ENCODE measurements at regions not wholly inside any gene's neighbourhood (a gene's known extent, or its start where the extent isn't known, plus 50 kb on each side); places are given as distances from the start of the nearest gene placed in this dataset.

- DNase-seq (ENCODE audit: low spot score), result no peak
Measured at GRCh38 chr7:57370066-57370738, 79.8 kb upstream of the ZNF716 start.

- no peak for DNase-seq (ENCODE audit: low spot score)
Measured at GRCh38 chr7:57370739-57371098, 79.3 kb upstream of the ZNF716 start.

GRCh38 chr7:57375783-57376182 is 74.2 kb upstream of the ZNF716 start:
- no peak for DNase-seq (ENCODE audit: low spot score)

GRCh38 chr7:57381581-57381980 is 68.4 kb upstream of the ZNF716 start:
- DNase-seq (ENCODE audit: low spot score), result no peak

GRCh38 chr7:57384380-57384779 is 65.6 kb upstream of the ZNF716 start:
- no peak for DNase-seq (ENCODE audit: low spot score)

GRCh38 chr7:57385668-57386067 is 64.3 kb upstream of the ZNF716 start:
- no peak for DNase-seq (ENCODE audit: low spot score)

- DNase-seq (ENCODE audit: low spot score), result no peak
Measured at GRCh38 chr7:57388761-57389160, 61.2 kb upstream of the ZNF716 start.

GRCh38 chr7:57398548-57398947 is 51.4 kb upstream of the ZNF716 start:
- DNase-seq (ENCODE audit: low spot score), result no peak

GRCh38 chr7:57399251-57399940 is 50.6 kb upstream of the ZNF716 start:
- DNase-seq (ENCODE audit: low spot score), result no peak

- DNase-seq (ENCODE audit: low spot score), result no peak
Measured at GRCh38 chr7:57399972-57400371, 50.0 kb upstream of the ZNF716 start.

Data from HuH-7 (cell line).